GM23338 (cell line): ENCODE measurements at regions not wholly inside any gene's neighbourhood (a gene's known extent, or its start where the extent isn't known, plus 50 kb on each side); places are given as distances from the start of the nearest gene placed in this dataset.

Experiments
- ATAC-seq: fragments of 200-7000 bp; cut with Tn5 transposase; 3 replicates; pipeline ENCODE4 v1.9.1; 2020
- DNase-seq: peaks from one replicate; pipeline ENCODE4 v3.0.0-alpha.2; 2015; ENCODE audit warnings: low spot score
- H2AFZ ChIP-seq: fragments of 200-600 bp; sonication (generic); 2 replicates; pipeline ENCODE4 v1.8.0; 2016; ENCODE audit warnings: antibody characterized with exemption, mild to moderate bottlenecking, moderate library complexity
- H3F3A ChIP-seq: fragments of 200-600 bp; sonication (generic); replicated peaks from 2 replicates; pipeline ENCODE4 v1.8.0; 2017; ENCODE audit warnings: antibody characterized with exemption, mixed run types, low read depth
- H3K27ac ChIP-seq: fragments of 200-600 bp; sonication (generic); 2 replicates; pipeline ENCODE4 v1.6.1; 2016; ENCODE audit warnings: low read depth
- H3K27me3 ChIP-seq: fragments of 200-600 bp; sonication (generic); 2 replicates; pipeline ENCODE4 v1.8.0; 2016; ENCODE audit warnings: mild to moderate bottlenecking, mixed run types, moderate library complexity; ENCODE audit not compliant: insufficient read depth
- H3K36me3 ChIP-seq: fragments of 200-600 bp; sonication (generic); 2 replicates; pipeline ENCODE4 v1.8.0; 2016; ENCODE audit warnings: mild to moderate bottlenecking; ENCODE audit not compliant: insufficient read depth
- H3K4me1 ChIP-seq: fragments of 200-600 bp; sonication (generic); 2 replicates; pipeline ENCODE4 v1.8.0; 2016; ENCODE audit warnings: mild to moderate bottlenecking, moderate library complexity; ENCODE audit not compliant: insufficient read depth
- H3K4me2 ChIP-seq: fragments of 200-600 bp; sonication (generic); 2 replicates; pipeline ENCODE4 v1.7.1; 2017; ENCODE audit warnings: mixed run types
- H3K4me3 ChIP-seq: fragments of 200-600 bp; sonication (generic); 2 replicates; pipeline ENCODE4 v1.6.1; 2016; ENCODE audit warnings: mixed run types
- H3K79me2 ChIP-seq: fragments of 200-600 bp; sonication (generic); replicated peaks from 2 replicates; pipeline ENCODE4 v1.8.0; 2017; ENCODE audit warnings: mild to moderate bottlenecking; ENCODE audit not compliant: insufficient read depth
- H3K9me2 ChIP-seq: fragments of 200-600 bp; sonication (generic); 2 replicates; pipeline ENCODE4 v1.8.0; 2017; ENCODE audit not compliant: insufficient read depth
- H4K20me1 ChIP-seq: fragments of 200-600 bp; sonication (generic); replicated peaks from 2 replicates; pipeline ENCODE4 v1.8.0; 2017; ENCODE audit warnings: mild to moderate bottlenecking; ENCODE audit not compliant: insufficient read depth
- H3K27ac Mint-ChIP-seq: 2 replicates; pipeline ENCODE4 v1.8.0; 2020; ENCODE audit warnings: inconsistent platforms, mild to moderate bottlenecking, moderate library complexity, mixed read lengths
- H3K27me3 Mint-ChIP-seq: 3 replicates; pipeline ENCODE4 v1.8.0; 2022; ENCODE audit warnings: low read depth, mild to moderate bottlenecking, moderate library complexity, mixed read lengths, inconsistent platforms; ENCODE audit not compliant: insufficient read depth, poor library complexity
- H3K36me3 Mint-ChIP-seq: 3 replicates; pipeline ENCODE4 v1.8.0; 2021; ENCODE audit warnings: low read depth, mild to moderate bottlenecking, inconsistent platforms, moderate library complexity, mixed read lengths
- H3K4me1 Mint-ChIP-seq: 3 replicates; pipeline ENCODE4 v1.8.0; 2020; ENCODE audit warnings: mild to moderate bottlenecking, inconsistent platforms, mixed read lengths
- H3K4me3 Mint-ChIP-seq: 3 replicates; pipeline ENCODE4 v1.8.0; 2021; ENCODE audit warnings: moderate library complexity, mild to moderate bottlenecking, inconsistent platforms, mixed read lengths
- H3K9me3 Mint-ChIP-seq: 3 replicates; pipeline ENCODE4 v1.8.0; 2020; ENCODE audit warnings: moderate library complexity, mild to moderate bottlenecking, inconsistent platforms, mixed read lengths
- CREB1 ChIP-seq: fragments of 250-450 bp; sonication (Bioruptor Pico); IDR thresholded peaks from 2 replicates; pipeline ENCODE4 v1.5.0; 2020; ENCODE audit warnings: low read depth, mild to moderate bottlenecking, moderate library complexity
- NANOG ChIP-seq: IDR thresholded peaks from 2 replicates; pipeline ENCODE4 v1.6.1; 2016; ENCODE audit warnings: antibody characterized with exemption, borderline replicate concordance
- POLR2AphosphoS5 ChIP-seq: IDR thresholded peaks from 2 replicates; pipeline ENCODE4 v1.6.1; 2016; ENCODE audit warnings: antibody characterized with exemption, low read depth
- REST ChIP-seq: IDR thresholded peaks from one replicate; pipeline ENCODE4 v1.6.1; 2018; ENCODE audit warnings: antibody characterized with exemption; ENCODE audit not compliant: unreplicated experiment
- STAT1 ChIP-seq: IDR thresholded peaks from one replicate; pipeline ENCODE4 v1.6.1; 2016; ENCODE audit warnings: antibody characterized with exemption; ENCODE audit not compliant: unreplicated experiment
- ZNF114 ChIP-seq: fragments of 250-450 bp; sonication (Bioruptor Pico); IDR thresholded peaks from 2 replicates; pipeline ENCODE4 v1.5.0; 2020; ENCODE audit warnings: mild to moderate bottlenecking, moderate library complexity
- ZNF462 ChIP-seq: fragments of 250-450 bp; sonication (Bioruptor Pico); IDR thresholded peaks from 2 replicates; pipeline ENCODE4 v1.5.0; 2020; ENCODE audit warnings: mild to moderate bottlenecking, moderate library complexity

GRCh38 chr10:118978998-118979350 is 50.5 kb upstream of the NANOS1 start (continued):
- TF ChIP-seq ZNF462 (CRISPR knock-in tag) (no peak), REST (no peak), POLR2AphosphoS5 (no peak), ZNF114 (CRISPR knock-in tag) (no peak), STAT1 (no peak), NANOG (no peak)

- Histone ChIP-seq H3K4me3 (no peak overlapping the region), H3K36me3 (no peaks in the 10 kb centered on the region), H3K9me2 (no peaks in the 10 kb centered on the region), H3K4me1 (peaks cover 6% of the 10 kb centered on the region; the same call in 1 of the 2 replicates), H3K27me3 (no peaks in the 10 kb centered on the region), H4K20me1 (no peaks in the 10 kb centered on the region), H3K27ac (no peak overlapping the region), H3K4me2 (no peak overlapping the region), H3F3A (no peaks in the 10 kb centered on the region), H3K79me2 (no peaks in the 10 kb centered on the region), H2AFZ (no peak overlapping the region)
- Mint-ChIP-seq H3K9me3 (peaks cover 12% of the 10 kb centered on the region), H3K27ac (no peak overlapping the region), H3K36me3 (peaks cover 6% of the 10 kb centered on the region; the same call in 1 of the 3 replicates), H3K4me3 (no peak overlapping the region), H3K27me3 (peaks cover 14% of the 10 kb centered on the region), H3K4me1 (peaks cover 12% of the 10 kb centered on the region)
- no peak for ATAC-seq
- no peak for TF ChIP-seq POLR2AphosphoS5
- no peak for TF ChIP-seq REST
- TF ChIP-seq CREB1 (CRISPR knock-in tag) = no peak
- no peak for DNase-seq
Observed at GRCh38 chr10:118979661-118980060, 49.9 kb upstream of the NANOS1 start.
